ENCODE measurements at regions not wholly inside any gene's neighbourhood (a gene's known extent, or its start where the extent isn't known, plus 50 kb on each side); places are given as distances from the start of the nearest gene placed in this dataset.
"Not testable (repeated sequence)": the region's sequence is repeated elsewhere in the genome, so short reads cannot be mapped to it uniquely, and the experiment has no call there.

GRCh38 chr11:44366026-44366425, 56.1 kb upstream of the ALX4 start:
- Histone ChIP-seq H4K20me1 (ENCODE audit: insufficient read depth, low read length) (no peaks in the 10 kb centered on the region), H3K4me2 (ENCODE audit: insufficient read depth, low read length) (no peak overlapping the region), H3K79me2 (ENCODE audit: insufficient read depth, low read length) (no peaks in the 10 kb centered on the region), H3K4me3 (ENCODE audit: low read depth in 1 of 2, low read length in 2 of 2) (no peak overlapping the region), H2AFZ (ENCODE audit: low read depth, low read length) (no peak overlapping the region), H3K4me1 (ENCODE audit: insufficient read depth, low read length) (no peaks in the 10 kb centered on the region), H3K9ac (ENCODE audit: low read depth, low read length) (no peak overlapping the region), H3K9me3 (ENCODE audit: insufficient read depth, low read length, severe bottlenecking) (no peaks in the 10 kb centered on the region), H3K27ac (ENCODE audit: low read length) (no peak overlapping the region), H3K36me3 (ENCODE audit: insufficient read depth, low read length) (no peaks in the 10 kb centered on the region), H3K27me3 (ENCODE audit: insufficient read depth, low read length, poor library complexity) (peaks cover 3% of the 10 kb centered on the region)
- ATAC-seq (ENCODE audit: insufficient read depth, low read depth): no peak
- TF ChIP-seq CTCF (IDR thresholded peaks at IDR 0.05; ENCODE audit: borderline replicate concordance, extremely low read depth, low read length, poor library complexity, severe bottlenecking) (no peak), EZH2 (IDR thresholded peaks at IDR 0.05; ENCODE audit: borderline replicate concordance, low read depth, low read length, severe bottlenecking) (no peak)
- DNase-seq: no peak

DNA sequence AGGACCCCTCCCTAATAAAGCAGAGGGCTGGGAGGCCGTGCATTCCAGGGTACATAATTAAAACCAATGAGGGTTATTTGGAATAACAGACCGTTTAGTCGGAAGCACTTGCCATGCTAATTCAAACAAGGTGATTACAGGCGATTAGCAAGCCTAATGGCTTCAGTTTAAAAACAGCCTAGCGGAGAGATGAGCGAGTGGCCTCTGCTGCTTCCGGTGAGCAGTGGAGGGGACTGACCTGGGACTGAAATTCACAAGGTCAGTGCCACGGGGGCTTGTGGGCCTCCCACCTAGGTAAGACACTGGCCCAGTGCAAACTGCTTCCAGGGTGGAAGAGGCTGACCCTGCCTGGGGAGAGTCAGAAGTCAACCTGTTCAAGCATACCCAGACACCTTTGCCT, 56.8 kb upstream of the ALX4 start:
- no peak for ATAC-seq (ENCODE audit: insufficient read depth, low read depth)
- no peak for DNase-seq
- Histone ChIP-seq H3K9me3 (ENCODE audit: insufficient read depth, low read length, severe bottlenecking) (no peaks in the 10 kb centered on the region), H3K36me3 (ENCODE audit: insufficient read depth, low read length) (no peaks in the 10 kb centered on the region), H3K4me2 (ENCODE audit: insufficient read depth, low read length) (no peak overlapping the region), H3K4me3 (ENCODE audit: low read depth in 1 of 2, low read length in 2 of 2) (no peak overlapping the region), H4K20me1 (ENCODE audit: insufficient read depth, low read length) (no peaks in the 10 kb centered on the region), H3K79me2 (ENCODE audit: insufficient read depth, low read length) (no peaks in the 10 kb centered on the region), H3K27me3 (ENCODE audit: insufficient read depth, low read length, poor library complexity) (no peaks in the 10 kb centered on the region), H3K4me1 (ENCODE audit: insufficient read depth, low read length) (no peaks in the 10 kb centered on the region), H3K9ac (ENCODE audit: low read depth, low read length) (no peak overlapping the region), H2AFZ (ENCODE audit: low read depth, low read length) (no peak overlapping the region), H3K27ac (ENCODE audit: low read length) (no peak overlapping the region)
- no peak for TF ChIP-seq EZH2 (IDR thresholded peaks at IDR 0.05; ENCODE audit: borderline replicate concordance, low read depth, low read length, severe bottlenecking)
- no peak for TF ChIP-seq CTCF (IDR thresholded peaks at IDR 0.05; ENCODE audit: borderline replicate concordance, extremely low read depth, low read length, poor library complexity, severe bottlenecking)

DNA sequence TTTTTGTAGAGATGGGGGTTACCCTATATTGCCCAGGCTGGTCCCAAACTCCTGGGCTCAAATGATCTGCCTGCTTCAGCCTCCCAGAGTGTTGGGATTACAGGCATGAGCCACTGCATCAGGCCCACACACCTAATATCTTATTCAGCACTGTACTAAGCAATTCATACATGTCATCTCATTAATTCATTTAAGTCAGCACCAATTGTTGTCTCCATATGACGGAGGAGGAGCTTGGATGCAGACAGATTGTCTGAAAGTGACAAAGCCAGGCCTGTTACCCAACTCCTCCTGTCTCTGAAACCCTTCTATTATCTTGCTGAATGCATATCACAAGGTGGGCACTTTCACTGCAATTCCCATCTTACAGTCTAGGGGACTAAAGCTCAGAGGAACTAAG, 57.5 kb upstream of the ALX4 start:
- H3K79me2 ChIP-seq (ENCODE audit: insufficient read depth, low read length): no peaks in the 10 kb centered on the region
- H3K27me3 ChIP-seq (ENCODE audit: insufficient read depth, low read length, poor library complexity): no peaks in the 10 kb centered on the region
- no peak overlapping the region for H3K4me2 ChIP-seq (ENCODE audit: insufficient read depth, low read length)
- H2AFZ ChIP-seq (ENCODE audit: low read depth, low read length): no peak overlapping the region
- H3K9me3 ChIP-seq (ENCODE audit: insufficient read depth, low read length, severe bottlenecking): no peaks in the 10 kb centered on the region
- H4K20me1 ChIP-seq (ENCODE audit: insufficient read depth, low read length): no peaks in the 10 kb centered on the region
- DNase-seq (no peak), ATAC-seq (ENCODE audit: insufficient read depth, low read depth) (no peak)
- no peak overlapping the region for H3K4me3 ChIP-seq (ENCODE audit: low read depth in 1 of 2, low read length in 2 of 2)
- H3K27ac ChIP-seq (ENCODE audit: low read length): no peak overlapping the region
- TF ChIP-seq CTCF (IDR thresholded peaks at IDR 0.05; ENCODE audit: borderline replicate concordance, extremely low read depth, low read length, poor library complexity, severe bottlenecking): no peak
- no peak for TF ChIP-seq EZH2 (IDR thresholded peaks at IDR 0.05; ENCODE audit: borderline replicate concordance, low read depth, low read length, severe bottlenecking)
- no peak overlapping the region for H3K9ac ChIP-seq (ENCODE audit: low read depth, low read length)
- H3K4me1 ChIP-seq (ENCODE audit: insufficient read depth, low read length): no peaks in the 10 kb centered on the region
- H3K36me3 ChIP-seq (ENCODE audit: insufficient read depth, low read length): no peaks in the 10 kb centered on the region

GRCh38 chr11:44368886-44369285, 58.9 kb upstream of the ALX4 start:
- Histone ChIP-seq H3K79me2 (ENCODE audit: insufficient read depth, low read length) (no peaks in the 10 kb centered on the region), H3K27ac (ENCODE audit: low read length) (no peak overlapping the region), H3K4me3 (ENCODE audit: low read depth in 1 of 2, low read length in 2 of 2) (no peak overlapping the region), H2AFZ (ENCODE audit: low read depth, low read length) (no peak overlapping the region), H3K9me3 (ENCODE audit: insufficient read depth, low read length, severe bottlenecking) (no peaks in the 10 kb centered on the region), H4K20me1 (ENCODE audit: insufficient read depth, low read length) (no peaks in the 10 kb centered on the region; the same call in 1 of the 2 replicates), H3K9ac (ENCODE audit: low read depth, low read length) (no peak overlapping the region), H3K4me1 (ENCODE audit: insufficient read depth, low read length) (no peaks in the 10 kb centered on the region), H3K36me3 (ENCODE audit: insufficient read depth, low read length) (no peaks in the 10 kb centered on the region), H3K27me3 (ENCODE audit: insufficient read depth, low read length, poor library complexity) (no peaks in the 10 kb centered on the region), H3K4me2 (ENCODE audit: insufficient read depth, low read length) (no peak overlapping the region)
- DNase-seq: no peak
- TF ChIP-seq EZH2 (IDR thresholded peaks at IDR 0.05; ENCODE audit: borderline replicate concordance, low read depth, low read length, severe bottlenecking): no peak
- no peak for TF ChIP-seq CTCF (IDR thresholded peaks at IDR 0.05; ENCODE audit: borderline replicate concordance, extremely low read depth, low read length, poor library complexity, severe bottlenecking)
- ATAC-seq (ENCODE audit: insufficient read depth, low read depth): no peak

DNA sequence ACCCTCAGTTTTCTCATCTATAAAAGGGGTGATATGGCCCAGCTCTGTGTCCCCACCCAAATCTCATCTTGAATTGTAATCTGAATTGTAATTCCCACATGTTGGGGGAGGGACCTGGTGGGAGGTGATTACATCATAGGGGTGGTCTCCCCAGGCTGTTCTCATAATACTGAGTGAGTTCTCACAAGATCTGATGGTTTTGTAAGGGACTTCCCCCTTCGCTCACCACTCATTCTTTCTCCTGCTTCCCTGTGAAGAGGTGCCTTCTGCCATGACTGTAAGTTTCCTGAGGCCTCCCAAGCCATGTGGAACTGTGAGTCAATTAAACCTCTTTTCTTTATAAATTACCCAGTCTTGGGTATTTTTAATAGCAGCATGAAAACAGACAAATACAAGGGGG, 61.1 kb upstream of the ALX4 start:
- not testable (repeated sequence) for H3K27ac ChIP-seq (ENCODE audit: low read length); H3K79me2 ChIP-seq (ENCODE audit: insufficient read depth, low read length); DNase-seq; H4K20me1 ChIP-seq (ENCODE audit: insufficient read depth, low read length); H3K4me1 ChIP-seq (ENCODE audit: insufficient read depth, low read length); H3K9me3 ChIP-seq (ENCODE audit: insufficient read depth, low read length, severe bottlenecking); H3K36me3 ChIP-seq (ENCODE audit: insufficient read depth, low read length); H3K9ac ChIP-seq (ENCODE audit: low read depth, low read length); H3K4me3 ChIP-seq (ENCODE audit: low read depth in 1 of 2, low read length in 2 of 2); H2AFZ ChIP-seq (ENCODE audit: low read depth, low read length); H3K27me3 ChIP-seq (ENCODE audit: insufficient read depth, low read length, poor library complexity); ATAC-seq (ENCODE audit: insufficient read depth, low read depth); H3K4me2 ChIP-seq (ENCODE audit: insufficient read depth, low read length)
